Calu3 (cell line): ENCODE measurements at regions not wholly inside any gene's neighbourhood (a gene's known extent, or its start where the extent isn't known, plus 50 kb on each side); places are given as distances from the start of the nearest gene placed in this dataset.

Source experiments
- BruUV-seq: library from RNA; stranded (reverse); fragments of 400-500 nt; replicated peaks from 2 replicates; lab custom pipeline; 2021; lab: Mats Ljungman, UMichigan
- CTCF ChIA-PET: fragments of 300-600 bp; sonication (Branson Sonifier 250); formaldehyde crosslinking; loops from one replicate; lab custom pipeline; 2022; ENCODE audit warnings: antibody characterized with exemption; lab: Charles Lee
- DNase-seq: peaks from one replicate; pipeline ENCODE4 v3.0.0; 2022
- H3K27ac Mint-ChIP-seq: one replicate; pipeline ENCODE4 v1.8.0; 2022; ENCODE audit warnings: mixed read lengths; ENCODE audit not compliant: unreplicated experiment
- H3K27me3 Mint-ChIP-seq: one replicate; pipeline ENCODE4 v1.8.0; 2022; ENCODE audit warnings: mixed read lengths; ENCODE audit not compliant: unreplicated experiment
- H3K36me3 Mint-ChIP-seq: one replicate; pipeline ENCODE4 v1.8.0; 2022; ENCODE audit warnings: mild to moderate bottlenecking, moderate library complexity, mixed read lengths; ENCODE audit not compliant: insufficient read depth, unreplicated experiment
- H3K4me1 Mint-ChIP-seq: one replicate; pipeline ENCODE4 v1.8.0; 2022; ENCODE audit warnings: mild to moderate bottlenecking, low read depth, mixed read lengths; ENCODE audit not compliant: unreplicated experiment
- H3K4me3 Mint-ChIP-seq: one replicate; pipeline ENCODE4 v1.8.0; 2022; ENCODE audit warnings: mild to moderate bottlenecking, low read depth, moderate library complexity, mixed read lengths; ENCODE audit not compliant: unreplicated experiment
- H3K9me3 Mint-ChIP-seq: one replicate; pipeline ENCODE4 v1.8.0; 2022; ENCODE audit warnings: low read depth, mixed read lengths; ENCODE audit not compliant: unreplicated experiment
- CTCF ChIP-seq: fragments of 200-600 bp; IDR thresholded peaks from one replicate; pipeline ENCODE4 v1.8.0; 2022; ENCODE audit warnings: antibody characterized with exemption; ENCODE audit not compliant: unreplicated experiment
- intact Hi-C: fragments of 100-400 bp; cut with micrococcal nuclease; formaldehyde crosslinking; loops from one replicate; pipeline ENCODE4 v1.10.0; 2022; ENCODE audit not compliant: unreplicated experiment

GRCh38 chr3:70564552-70564951 lies 252.1 kb upstream of the MDFIC2 start:
- Mint-ChIP-seq H3K36me3 (no peaks in the 10 kb centered on the region), H3K4me3 (no peak overlapping the region), H3K9me3 (no peaks in the 10 kb centered on the region), H3K27ac (no peak overlapping the region), H3K27me3 (no peaks in the 10 kb centered on the region), H3K4me1 (no peaks in the 10 kb centered on the region)
- intact Hi-C loops: no loop called here
- no TSS peak for BruUV-seq
- no peak for DNase-seq
- no peak for TF ChIP-seq CTCF
- CTCF ChIA-PET: no interaction called here

GRCh38 chr3:70561796-70562195 lies 249.4 kb upstream of the MDFIC2 start:
- CTCF ChIA-PET: no interaction called here
- Mint-ChIP-seq H3K9me3 (no peaks in the 10 kb centered on the region), H3K27me3 (no peaks in the 10 kb centered on the region), H3K36me3 (no peaks in the 10 kb centered on the region), H3K4me3 (no peak overlapping the region), H3K4me1 (no peaks in the 10 kb centered on the region), H3K27ac (no peak overlapping the region)
- TF ChIP-seq CTCF: no peak
- BruUV-seq: no TSS peak
- no peak for DNase-seq
- intact Hi-C loops: no loop called here

GRCh38 chr3:70558956-70559355 lies 246.5 kb upstream of the MDFIC2 start:
- no peak for DNase-seq
- no peak overlapping the region for H3K27ac Mint-ChIP-seq
- no peak overlapping the region for H3K4me3 Mint-ChIP-seq
- H3K9me3 Mint-ChIP-seq: no peaks in the 10 kb centered on the region
- H3K36me3 Mint-ChIP-seq: no peaks in the 10 kb centered on the region
- TF ChIP-seq CTCF: no peak
- H3K27me3 Mint-ChIP-seq: no peaks in the 10 kb centered on the region
- intact Hi-C loops: loop anchor here (10.0 kb wide), 1 partner anchor 746 kb away; no protein-coding TSS in a partner anchor
- CTCF ChIA-PET: no interaction called here
- no peaks in the 10 kb centered on the region for H3K4me1 Mint-ChIP-seq
- no TSS peak for BruUV-seq

GRCh38 chr3:70557976-70558375 lies 245.5 kb upstream of the MDFIC2 start:
- no peaks in the 10 kb centered on the region for H3K9me3 Mint-ChIP-seq
- no peak for DNase-seq
- H3K4me1 Mint-ChIP-seq: no peaks in the 10 kb centered on the region
- H3K4me3 Mint-ChIP-seq: no peak overlapping the region
- intact Hi-C loops: loop anchor here (10.0 kb wide), 1 partner anchor 747 kb away; no protein-coding TSS in a partner anchor
- CTCF ChIA-PET: no interaction called here
- no peak overlapping the region for H3K27ac Mint-ChIP-seq
- no TSS peak for BruUV-seq
- no peak for TF ChIP-seq CTCF
- no peaks in the 10 kb centered on the region for H3K27me3 Mint-ChIP-seq
- H3K36me3 Mint-ChIP-seq: no peaks in the 10 kb centered on the region
